HL-60 (cell line): ENCODE measurements at regions not wholly inside any gene's neighbourhood (a gene's known extent, or its start where the extent isn't known, plus 50 kb on each side); places are given as distances from the start of the nearest gene placed in this dataset.

Source experiments
- DNase-seq, 2 experiments: peaks; one replicate each; pipeline ENCODE4 v3.0.0-alpha.2; 2010 to 2020; ENCODE audit warnings: low read depth in 1 of 2, low spot score in 1 of 2
- H3K27ac ChIP-seq: fragments of 250-450 bp; sonication (Bioruptor Pico); replicated peaks from 2 replicates; pipeline ENCODE4 v1.5.1; 2020; ENCODE audit warnings: mild to moderate bottlenecking, moderate library complexity
- H3K27me3 ChIP-seq: fragments of 250-450 bp; sonication (Bioruptor Pico); 2 replicates; pipeline ENCODE4 v1.5.1; 2021; ENCODE audit warnings: mild to moderate bottlenecking, moderate library complexity; ENCODE audit not compliant: insufficient read depth, poor library complexity, severe bottlenecking
- H3K4me3 ChIP-seq: replicated peaks from 2 replicates; pipeline ENCODE4 v1.5.1; 2011; ENCODE audit warnings: mild to moderate bottlenecking, control low read depth, low read length; ENCODE audit not compliant: insufficient read depth
- CTCF ChIP-seq: IDR thresholded peaks from one replicate; pipeline ENCODE4 v1.5.1; 2011; ENCODE audit warnings: low read length, control low read depth, inconsistent platforms; ENCODE audit not compliant: insufficient read depth
- GABPA ChIP-seq: IDR thresholded peaks from 2 replicates; pipeline ENCODE4 v1.6.1; 2012; ENCODE audit warnings: low read depth
- POLR2AphosphoS5 ChIP-seq: IDR thresholded peaks from 2 replicates; pipeline ENCODE4 v1.6.1; 2012; ENCODE audit warnings: low read depth
- REST ChIP-seq: IDR thresholded peaks from 2 replicates; pipeline ENCODE4 v1.6.1; 2012; ENCODE audit warnings: low read depth; ENCODE audit not compliant: insufficient replicate concordance
- SPI1 ChIP-seq: IDR thresholded peaks from 2 replicates; pipeline ENCODE4 v1.6.1; 2012; ENCODE audit warnings: low read depth, mild to moderate bottlenecking, borderline replicate concordance

- DNase-seq, result no peak
- TF ChIP-seq CTCF, result no peak
- TF ChIP-seq GABPA, result no peak
- Histone ChIP-seq H3K4me3 (no peak overlapping the region), H3K27me3 (no peaks in the 10 kb centered on the region), H3K27ac (no peak overlapping the region)
These were observed 111.0 kb downstream of the GAS1 start for GRCh38 chr9:86836266-86836665.

GRCh38 chr9:86830356-86830755 is 117.0 kb downstream of the GAS1 start:
- Histone ChIP-seq H3K27me3 (no peaks in the 10 kb centered on the region), H3K27ac (no peak overlapping the region), H3K4me3 (no peak overlapping the region)
- no peak for DNase-seq
- TF ChIP-seq GABPA (no peak), SPI1 (no peak), POLR2AphosphoS5 (no peak), REST (no peak), CTCF (no peak)

- TF ChIP-seq SPI1, result no peak
- TF ChIP-seq CTCF, result no peak
- TF ChIP-seq POLR2AphosphoS5, result no peak
- no peak for TF ChIP-seq GABPA
- no peak for TF ChIP-seq REST
- DNase-seq, result no peak
- H3K4me3 ChIP-seq, result no peak overlapping the region
- no peaks in the 10 kb centered on the region for H3K27me3 ChIP-seq
- H3K27ac ChIP-seq, result no peak overlapping the region
These were observed 117.7 kb downstream of the GAS1 start for GRCh38 chr9:86829496-86830046.

- Histone ChIP-seq H3K27ac (no peak overlapping the region), H3K27me3 (no peaks in the 10 kb centered on the region), H3K4me3 (no peak overlapping the region)
- TF ChIP-seq CTCF (no peak), GABPA (no peak), POLR2AphosphoS5 (no peak), SPI1 (no peak), REST (no peak)
- DNase-seq, result no peak
These were observed 118.7 kb downstream of the GAS1 start for GRCh38 chr9:86828631-86829030.
